Suprapubic skin (tissue), 4 donors: ENCODE measurements at regions not wholly inside any gene's neighbourhood (a gene's known extent, or its start where the extent isn't known, plus 50 kb on each side); places are given as distances from the start of the nearest gene placed in this dataset.

Source experiments
- DNase-seq, 2 donors: peaks; one replicate each; pipeline ENCODE4 v3.0.0-alpha.2; 2019; ENCODE audit warnings: low spot score in 2 of 2
- H3K27ac ChIP-seq: fragments of 200-600 bp; sonication (generic); one replicate; pipeline ENCODE4 v1.5.1; 2019
- H3K27me3 ChIP-seq: fragments of 200-600 bp; sonication (generic); one replicate; pipeline ENCODE4 v1.5.1; 2019
- H3K36me3 ChIP-seq: fragments of 200-600 bp; sonication (generic); one replicate; pipeline ENCODE4 v1.5.1; 2019
- H3K4me1 ChIP-seq: fragments of 200-600 bp; sonication (generic); one replicate; pipeline ENCODE4 v1.5.1; 2019
- H3K4me3 ChIP-seq: fragments of 200-600 bp; sonication (generic); one replicate; pipeline ENCODE4 v1.5.1; 2019; ENCODE audit warnings: mild to moderate bottlenecking
- H3K9me3 ChIP-seq: fragments of 200-600 bp; sonication (generic); one replicate; pipeline ENCODE4 v1.5.1; 2019
- EP300 ChIP-seq: sonication (generic); formaldehyde crosslinking; IDR thresholded peaks from one replicate; pipeline ENCODE4 v1.6.1; 2017; ENCODE audit warnings: antibody characterized with exemption
- POLR2A ChIP-seq, 2 donors: fragments of 450-650 bp; IDR thresholded peaks; one replicate each; pipeline ENCODE4 v1.6.1; 2017; ENCODE audit warnings: antibody characterized with exemption in 2 of 2, mild to moderate bottlenecking in 2 of 2, moderate library complexity in 2 of 2
- POLR2AphosphoS5 ChIP-seq, 3 donors: sonication (generic); formaldehyde crosslinking; IDR thresholded peaks; one replicate each; pipeline ENCODE4 v1.6.1; 2017; ENCODE audit warnings: antibody characterized with exemption in 3 of 3
- WGBS: methylation state at CpG from one replicate; pipeline ENCODE4 v1.1.5; 2018; 5-methylcytosine and 5-hydroxymethylcytosine counted together
- TF ChIP-seq, protein P1 (sequence below), 2 donors: fragments of 200-600 bp in 1 of 2; fragments of 450-650 bp in 1 of 2; sonication (generic) in 1 of 2; IDR thresholded peaks; one replicate each; pipeline ENCODE4 v1.5.1; 2016 to 2019; ENCODE audit warnings: antibody characterized with exemption in 2 of 2, mild to moderate bottlenecking in 1 of 2, moderate library complexity in 1 of 2

DNA sequence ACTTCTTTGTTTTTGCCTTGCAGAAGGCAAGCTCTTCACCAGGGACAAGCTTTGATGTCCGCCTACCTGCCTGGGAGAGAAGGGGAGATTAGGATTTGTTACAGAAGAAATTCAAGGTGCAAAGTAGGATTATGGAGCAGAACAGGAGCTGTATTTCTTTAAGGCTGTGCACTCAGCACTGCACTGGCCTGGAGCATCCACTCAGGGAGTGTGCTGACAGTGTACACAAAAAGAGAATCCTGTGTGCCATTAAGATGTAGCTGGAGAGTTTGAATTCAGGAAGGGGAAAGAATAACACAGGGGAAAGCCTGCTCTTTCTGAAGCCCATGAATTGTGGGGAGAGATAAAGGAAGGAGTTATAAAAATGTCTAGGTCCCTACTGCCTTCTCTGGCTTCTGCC lies 137.7 kb upstream of the ETS2 start:
- TF ChIP-seq EP300, result no peak
- TF ChIP-seq POLR2AphosphoS5 (IDR thresholded peaks at IDR 0.05), result no peak
- no peak for TF ChIP-seq POLR2A (IDR thresholded peaks at IDR 0.05)
- TF ChIP-seq, protein P1, sequence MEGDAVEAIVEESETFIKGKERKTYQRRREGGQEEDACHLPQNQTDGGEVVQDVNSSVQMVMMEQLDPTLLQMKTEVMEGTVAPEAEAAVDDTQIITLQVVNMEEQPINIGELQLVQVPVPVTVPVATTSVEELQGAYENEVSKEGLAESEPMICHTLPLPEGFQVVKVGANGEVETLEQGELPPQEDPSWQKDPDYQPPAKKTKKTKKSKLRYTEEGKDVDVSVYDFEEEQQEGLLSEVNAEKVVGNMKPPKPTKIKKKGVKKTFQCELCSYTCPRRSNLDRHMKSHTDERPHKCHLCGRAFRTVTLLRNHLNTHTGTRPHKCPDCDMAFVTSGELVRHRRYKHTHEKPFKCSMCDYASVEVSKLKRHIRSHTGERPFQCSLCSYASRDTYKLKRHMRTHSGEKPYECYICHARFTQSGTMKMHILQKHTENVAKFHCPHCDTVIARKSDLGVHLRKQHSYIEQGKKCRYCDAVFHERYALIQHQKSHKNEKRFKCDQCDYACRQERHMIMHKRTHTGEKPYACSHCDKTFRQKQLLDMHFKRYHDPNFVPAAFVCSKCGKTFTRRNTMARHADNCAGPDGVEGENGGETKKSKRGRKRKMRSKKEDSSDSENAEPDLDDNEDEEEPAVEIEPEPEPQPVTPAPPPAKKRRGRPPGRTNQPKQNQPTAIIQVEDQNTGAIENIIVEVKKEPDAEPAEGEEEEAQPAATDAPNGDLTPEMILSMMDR (IDR thresholded peaks at IDR 0.05), result no peak
- H3K27ac ChIP-seq, result no peak overlapping the region
- DNase-seq, result no peak
- no peaks in the 10 kb centered on the region for H3K36me3 ChIP-seq
- no peaks in the 10 kb centered on the region for H3K9me3 ChIP-seq
- 93% methylated on average over 1 of the region's 1 CpG for WGBS
- peaks cover 5% of the 10 kb centered on the region for H3K27me3 ChIP-seq
- no peaks in the 10 kb centered on the region for H3K4me1 ChIP-seq
- H3K4me3 ChIP-seq, result no peak overlapping the region

DNA sequence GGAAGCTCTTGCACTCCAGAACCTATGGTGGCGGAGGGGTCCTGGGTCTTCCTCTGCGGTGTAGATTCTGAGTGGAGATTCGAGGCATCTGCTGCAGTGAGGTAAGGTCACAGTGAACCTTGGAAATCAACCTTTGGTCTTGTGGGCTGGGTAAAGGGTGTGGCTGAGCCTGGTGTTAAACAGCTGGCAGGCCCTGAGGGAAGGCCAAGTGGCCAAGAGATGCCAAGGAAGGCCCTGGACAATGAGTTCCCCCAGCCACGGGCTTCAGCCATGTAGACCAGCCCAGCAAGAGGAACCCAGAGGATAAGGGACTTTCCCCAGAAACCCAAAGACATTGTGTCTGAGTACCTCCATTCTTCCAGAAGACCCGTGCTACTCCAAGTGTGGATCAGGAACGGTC lies 137.2 kb upstream of the ETS2 start:
- TF ChIP-seq, protein P1 (IDR thresholded peaks at IDR 0.05), result no peak
- TF ChIP-seq POLR2A (IDR thresholded peaks at IDR 0.05) (no peak), EP300 (no peak), POLR2AphosphoS5 (IDR thresholded peaks at IDR 0.05) (no peak)
- no peak overlapping the region for H3K27ac ChIP-seq
- WGBS, result 85% methylated on average over 6 of the region's 6 CpGs

DNA sequence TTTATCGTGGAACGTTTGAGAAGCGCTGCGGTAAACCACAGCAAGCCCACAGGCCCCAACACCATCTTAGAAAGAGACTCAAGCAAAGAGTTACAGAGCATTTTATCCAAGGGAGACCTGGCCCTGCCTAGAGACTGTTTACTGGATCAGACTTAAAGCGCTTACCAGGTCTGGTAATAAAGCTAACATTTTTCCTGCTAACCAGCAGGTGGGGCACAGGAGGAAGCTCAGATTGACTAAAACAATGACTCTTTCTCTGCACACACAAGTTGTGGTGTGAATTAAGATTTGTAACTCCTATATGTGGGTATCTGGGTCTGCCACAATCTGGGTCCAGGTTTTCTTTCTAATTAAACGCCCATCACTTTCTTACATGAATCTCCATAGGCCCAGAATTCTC lies 136.5 kb upstream of the ETS2 start:
- Histone ChIP-seq H3K27ac (no peak overlapping the region), H3K4me3 (no peak overlapping the region), H3K36me3 (no peaks in the 10 kb centered on the region), H3K4me1 (no peaks in the 10 kb centered on the region), H3K27me3 (peaks cover 5% of the 10 kb centered on the region), H3K9me3 (no peaks in the 10 kb centered on the region)
- no peak for TF ChIP-seq EP300
- TF ChIP-seq, protein P1 (IDR thresholded peaks at IDR 0.05), result peak; percentile 3 to 22
- no peak for DNase-seq
- WGBS, result 84% methylated on average over 6 of the region's 6 CpGs

More for the DNA sequence above, 137.2 kb upstream of the ETS2 start:
- Histone ChIP-seq H3K27me3 (peaks cover 5% of the 10 kb centered on the region), H3K9me3 (no peaks in the 10 kb centered on the region), H3K4me1 (no peaks in the 10 kb centered on the region), H3K4me3 (no peak overlapping the region), H3K36me3 (no peaks in the 10 kb centered on the region)
- no peak for DNase-seq

DNA sequence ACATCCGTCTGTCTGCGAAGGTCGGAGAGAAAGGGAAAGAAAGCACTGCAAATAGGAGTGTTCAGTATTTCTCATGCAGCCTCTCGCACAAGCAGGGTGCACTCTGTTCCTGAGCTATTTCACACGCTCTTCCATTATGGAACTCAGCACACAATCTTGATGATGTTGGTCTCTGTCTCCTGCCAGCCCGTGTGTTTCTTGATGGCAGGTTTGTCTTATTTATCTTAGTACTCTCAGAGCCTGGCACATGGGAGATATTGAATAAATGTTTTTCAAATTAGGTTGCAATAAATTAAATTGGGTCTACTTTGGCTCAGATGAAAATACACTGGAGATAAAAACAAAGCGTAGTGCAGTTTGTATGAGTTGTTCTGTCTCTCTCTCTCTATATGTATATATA lies 134.9 kb upstream of the ETS2 start:
- Histone ChIP-seq H3K4me3 (no peak overlapping the region), H3K9me3 (no peaks in the 10 kb centered on the region), H3K27ac (no peak overlapping the region), H3K4me1 (no peaks in the 10 kb centered on the region), H3K36me3 (no peaks in the 10 kb centered on the region), H3K27me3 (peaks cover 5% of the 10 kb centered on the region)
- WGBS, result 87% methylated on average over 7 of the region's 7 CpGs
- DNase-seq, result no peak
- TF ChIP-seq, protein P1 (IDR thresholded peaks at IDR 0.05), result no peak
- TF ChIP-seq POLR2A (IDR thresholded peaks at IDR 0.05) (no peak), EP300 (no peak), POLR2AphosphoS5 (IDR thresholded peaks at IDR 0.05) (no peak)

DNA sequence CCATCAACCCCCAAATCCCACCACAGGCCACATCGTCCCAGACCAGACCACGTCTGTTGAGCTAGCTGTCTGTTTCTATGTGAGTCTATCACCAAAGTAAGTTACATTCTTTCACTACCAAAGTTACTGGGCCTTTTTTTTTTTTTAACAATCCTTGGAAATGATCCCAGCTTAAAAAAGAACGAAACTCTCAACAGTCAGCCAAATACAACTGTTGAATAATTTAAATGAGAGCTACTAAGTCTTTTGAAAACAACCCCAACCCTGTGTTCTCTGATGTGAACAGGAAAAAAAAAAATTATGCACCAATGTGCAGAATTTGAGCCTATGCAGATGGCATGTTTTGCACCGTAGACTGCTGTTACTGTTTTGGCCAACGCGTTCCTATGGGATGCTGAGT lies 134.0 kb upstream of the ETS2 start:
- Histone ChIP-seq H3K4me3 (no peak overlapping the region), H3K27ac (no peak overlapping the region), H3K36me3 (no peaks in the 10 kb centered on the region), H3K4me1 (no peaks in the 10 kb centered on the region), H3K27me3 (peaks cover 7% of the 10 kb centered on the region), H3K9me3 (no peaks in the 10 kb centered on the region)
- no peak for TF ChIP-seq POLR2A (IDR thresholded peaks at IDR 0.05)
- TF ChIP-seq, protein P1 (IDR thresholded peaks at IDR 0.05), result no peak
- TF ChIP-seq POLR2AphosphoS5 (IDR thresholded peaks at IDR 0.05), result no peak
- no peak for TF ChIP-seq EP300
- WGBS, result 49% methylated on average over 6 of the region's 6 CpGs
- DNase-seq, result no peak
